Daoy (cell line): ENCODE measurements at regions not wholly inside any gene's neighbourhood (a gene's known extent, or its start where the extent isn't known, plus 50 kb on each side); places are given as distances from the start of the nearest gene placed in this dataset.

Experiments used
- DNase-seq: peaks from one replicate; pipeline ENCODE4 v3.0.0-alpha.2; 2015; ENCODE audit warnings: low read depth

GRCh38 chr11:80451105-80451504, 1010.3 kb upstream of the TENM4 start:
- no peak for DNase-seq

- DNase-seq = no peak
Measured at GRCh38 chr11:80448709-80449108, 1007.9 kb upstream of the TENM4 start.

- DNase-seq = no peak
Measured at GRCh38 chr11:80443177-80443576, 1002.3 kb upstream of the TENM4 start.

- peak; percentile 2 for DNase-seq
Measured at GRCh38 chr11:80441821-80442220, 1001.0 kb upstream of the TENM4 start.

GRCh38 chr11:80440835-80441234, 1000.0 kb upstream of the TENM4 start:
- no peak for DNase-seq

GRCh38 chr11:80436547-80436946, 995.7 kb upstream of the TENM4 start:
- DNase-seq = no peak

- no peak for DNase-seq
Measured at GRCh38 chr11:80435345-80435744, 994.5 kb upstream of the TENM4 start.

GRCh38 chr11:80432057-80432456, 991.2 kb upstream of the TENM4 start:
- no peak for DNase-seq

- DNase-seq = no peak
Measured at GRCh38 chr11:80424012-80424695, 983.3 kb upstream of the TENM4 start.

- DNase-seq = no peak
Measured at GRCh38 chr11:80420374-80420773, 979.5 kb upstream of the TENM4 start.

GRCh38 chr11:80417681-80418080, 976.9 kb upstream of the TENM4 start:
- DNase-seq = peak; percentile 25

- DNase-seq = no peak
Measured at GRCh38 chr11:80415580-80415979, 974.8 kb upstream of the TENM4 start.

GRCh38 chr11:80414181-80415165, 973.6 kb upstream of the TENM4 start:
- DNase-seq = peak; percentile 6

GRCh38 chr11:80412604-80413003, 971.8 kb upstream of the TENM4 start:
- DNase-seq = no peak

GRCh38 chr11:80393210-80393609, 952.4 kb upstream of the TENM4 start:
- DNase-seq = no peak

GRCh38 chr11:80390505-80390904, 949.7 kb upstream of the TENM4 start:
- no peak for DNase-seq

GRCh38 chr11:80388536-80388935, 947.7 kb upstream of the TENM4 start:
- DNase-seq = no peak

- no peak for DNase-seq
Measured at GRCh38 chr11:80388130-80388529, 947.3 kb upstream of the TENM4 start.

GRCh38 chr11:80383655-80384054, 942.8 kb upstream of the TENM4 start:
- no peak for DNase-seq

GRCh38 chr11:80379620-80380278, 938.9 kb upstream of the TENM4 start:
- DNase-seq = no peak

GRCh38 chr11:80371931-80372330, 931.1 kb upstream of the TENM4 start:
- no peak for DNase-seq

GRCh38 chr11:80365980-80366379, 925.1 kb upstream of the TENM4 start:
- DNase-seq = no peak
